ENCODE measurements at regions not wholly inside any gene's neighbourhood (a gene's known extent, or its start where the extent isn't known, plus 50 kb on each side); places are given as distances from the start of the nearest gene placed in this dataset.
A peak's percentile ranks its signal among the peaks of the same experiment; 100 is the strongest.

GRCh38 chr13:68199271-68199670, 969.1 kb upstream of the PCDH9 start:
- no peak overlapping the region for H3K4me3 ChIP-seq (ENCODE audit: low read length)
- TF ChIP-seq CTCF (conservative IDR thresholded peaks at IDR 0.05; ENCODE audit: low read length): no peak
- DNase-seq (ENCODE audit: low read depth): no peak

GRCh38 chr13:68190818-68191217, 960.7 kb upstream of the PCDH9 start:
- DNase-seq (ENCODE audit: low read depth): no peak
- no peak overlapping the region for H3K4me3 ChIP-seq (ENCODE audit: low read length)
- TF ChIP-seq CTCF (conservative IDR thresholded peaks at IDR 0.05; ENCODE audit: low read length): no peak

GRCh38 chr13:68185444-68186141, 955.5 kb upstream of the PCDH9 start:
- no peak for DNase-seq (ENCODE audit: low read depth)
- H3K4me3 ChIP-seq (ENCODE audit: low read length): no peak overlapping the region
- TF ChIP-seq CTCF (conservative IDR thresholded peaks at IDR 0.05; ENCODE audit: low read length): no peak

- no peak for TF ChIP-seq CTCF (conservative IDR thresholded peaks at IDR 0.05; ENCODE audit: low read length)
- peak; percentile 1 for DNase-seq (ENCODE audit: low read depth)
- H3K4me3 ChIP-seq (ENCODE audit: low read length): no peak overlapping the region
Observed at GRCh38 chr13:68176475-68176874, 946.3 kb upstream of the PCDH9 start.

- no peak for DNase-seq (ENCODE audit: low read depth)
- no peak for TF ChIP-seq CTCF (conservative IDR thresholded peaks at IDR 0.05; ENCODE audit: low read length)
Observed at GRCh38 chr13:68174893-68175292, 944.8 kb upstream of the PCDH9 start.

GRCh38 chr13:68173111-68173510, 943.0 kb upstream of the PCDH9 start:
- H3K4me3 ChIP-seq (ENCODE audit: low read length): no peak overlapping the region

More at GRCh38 chr13:68174893-68175292, 944.8 kb upstream of the PCDH9 start:
- no peak overlapping the region for H3K4me3 ChIP-seq (ENCODE audit: low read length)

More at GRCh38 chr13:68173111-68173510, 943.0 kb upstream of the PCDH9 start:
- no peak for TF ChIP-seq CTCF (conservative IDR thresholded peaks at IDR 0.05; ENCODE audit: low read length)
- no peak for DNase-seq (ENCODE audit: low read depth)

All from AG10803 (cell line).